SH-SY5Y (cell line): ENCODE measurements at regions not wholly inside any gene's neighbourhood (a gene's known extent, or its start where the extent isn't known, plus 50 kb on each side); places are given as distances from the start of the nearest gene placed in this dataset.

Experiments used
- GATA2 ChIP-seq: IDR thresholded peaks from 2 replicates; pipeline ENCODE4 v1.6.1; 2011; ENCODE audit warnings: mild to moderate bottlenecking, low read depth, low read length
- GATA3 ChIP-seq: IDR thresholded peaks from 2 replicates; pipeline ENCODE4 v1.6.1; 2011; ENCODE audit warnings: low read depth, mild to moderate bottlenecking, low read length, moderate library complexity

- TF ChIP-seq GATA3 = no peak
- no peak for TF ChIP-seq GATA2
Observed at GRCh38 chr5:109917154-109917546, 227.4 kb downstream of the MAN2A1 start.

GRCh38 chr5:109917966-109918365 lies 228.2 kb downstream of the MAN2A1 start:
- TF ChIP-seq GATA2 (no peak), GATA3 (no peak)

GRCh38 chr5:109920736-109921135 lies 231.0 kb downstream of the MAN2A1 start:
- TF ChIP-seq GATA3 = no peak
- no peak for TF ChIP-seq GATA2

- TF ChIP-seq GATA2 = no peak
- TF ChIP-seq GATA3 = no peak
Observed at GRCh38 chr5:109921735-109922380, 232.1 kb downstream of the MAN2A1 start.

DNA sequence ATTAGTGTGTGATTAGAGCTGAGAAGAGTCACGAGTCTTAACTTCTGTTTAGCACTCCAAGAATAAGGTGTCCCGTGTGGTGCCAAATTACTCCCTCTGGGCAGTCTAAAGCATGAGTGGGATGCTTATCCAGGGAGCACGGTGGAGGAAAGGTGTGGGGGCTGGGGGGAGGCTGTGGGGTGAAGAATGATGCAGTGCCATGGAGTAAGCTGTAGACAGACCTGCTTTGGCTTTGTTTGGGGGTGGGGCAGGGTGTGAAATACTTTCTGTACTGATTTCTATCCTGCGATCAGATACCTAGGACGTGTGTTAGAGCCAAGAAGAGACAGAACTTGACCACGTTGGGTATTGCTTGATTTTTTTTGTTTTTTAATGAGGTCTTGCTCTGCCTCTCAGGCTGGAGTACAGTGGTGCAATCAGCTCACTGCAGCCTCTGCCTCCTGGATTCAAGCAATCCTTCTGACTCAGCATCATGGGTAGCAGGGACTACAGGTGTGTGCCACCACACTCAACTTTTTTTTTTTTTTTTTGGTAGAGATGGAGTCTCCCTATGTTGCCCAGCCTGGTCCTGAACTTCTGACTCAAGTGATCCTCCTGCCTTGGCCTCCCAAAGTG lies 232.8 kb downstream of the MAN2A1 start:
- TF ChIP-seq GATA2 = no peak
- no peak for TF ChIP-seq GATA3

GRCh38 chr5:109923205-109923604 lies 233.5 kb downstream of the MAN2A1 start:
- TF ChIP-seq GATA2 (no peak), GATA3 (no peak)

DNA sequence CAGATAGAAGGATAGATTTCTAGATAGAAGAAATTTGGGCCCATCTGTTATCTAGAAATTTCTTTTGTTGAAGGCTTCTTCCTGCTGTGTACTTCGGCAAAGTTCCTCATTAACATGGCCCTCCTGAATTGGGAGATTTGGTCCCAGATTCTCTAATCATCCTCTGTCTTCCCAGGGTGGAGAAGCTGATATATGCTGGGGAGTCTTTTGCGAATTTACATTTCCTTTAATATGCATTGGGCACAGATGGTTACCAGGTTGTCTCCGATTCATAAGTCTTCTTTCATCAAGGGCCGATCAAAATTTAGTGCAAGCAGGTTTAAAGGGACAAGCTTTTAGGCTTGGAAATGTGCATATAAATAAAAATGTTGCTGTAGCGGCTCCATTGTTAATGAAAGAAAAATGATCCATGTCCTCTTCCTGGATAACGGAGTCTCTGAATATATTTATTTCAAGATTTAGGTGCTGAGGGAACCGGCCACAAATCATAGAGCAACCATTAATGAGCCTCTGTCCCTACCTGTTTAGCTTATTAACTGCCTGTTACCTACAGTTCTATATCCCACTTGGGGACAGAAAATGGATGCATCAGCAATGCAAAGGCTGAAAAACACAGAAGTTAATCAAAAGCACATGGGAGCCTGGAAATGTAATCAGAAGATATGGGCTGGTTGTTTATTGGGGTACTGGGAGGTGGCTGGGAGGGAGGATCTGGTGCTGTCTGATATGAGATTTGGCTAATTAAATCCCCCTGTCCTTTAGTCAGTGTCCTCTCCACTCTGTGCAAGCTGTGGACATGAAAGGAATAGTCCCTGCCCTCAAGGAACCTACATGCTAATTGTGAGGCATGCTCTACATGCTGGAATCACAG lies 234.7 kb downstream of the MAN2A1 start:
- peak; percentile 64 for TF ChIP-seq GATA2
- no peak for TF ChIP-seq GATA3

- TF ChIP-seq GATA2 = no peak
Observed at GRCh38 chr5:109927639-109928038, 237.9 kb downstream of the MAN2A1 start.

DNA sequence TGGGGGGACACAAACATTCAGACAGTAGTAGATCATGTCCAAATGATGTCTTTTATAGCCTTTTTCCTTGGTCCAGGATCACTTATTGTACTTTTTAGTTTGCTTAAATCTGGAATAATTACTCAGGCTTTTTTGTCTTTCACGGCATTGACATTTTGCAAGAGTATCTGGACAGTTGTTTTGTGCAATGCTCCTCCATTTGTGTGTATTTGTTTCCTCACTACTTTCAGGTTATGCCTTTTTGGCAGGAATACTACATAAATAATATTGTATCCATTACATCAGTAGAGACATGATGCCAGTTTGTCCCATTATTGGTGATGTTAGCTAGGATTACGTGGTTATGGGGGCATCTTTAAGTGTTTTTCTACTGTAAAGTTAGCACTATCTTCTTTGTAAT lies 238.3 kb downstream of the MAN2A1 start:
- TF ChIP-seq GATA3 (no peak), GATA2 (no peak)

GRCh38 chr5:109928811-109929210 lies 239.1 kb downstream of the MAN2A1 start:
- TF ChIP-seq GATA2 (no peak), GATA3 (no peak)

GRCh38 chr5:109929376-109929775 lies 239.6 kb downstream of the MAN2A1 start:
- TF ChIP-seq GATA2 = no peak
- TF ChIP-seq GATA3 = no peak

- TF ChIP-seq GATA2 (no peak), GATA3 (no peak)
Observed at GRCh38 chr5:109929911-109930310, 240.2 kb downstream of the MAN2A1 start.

DNA sequence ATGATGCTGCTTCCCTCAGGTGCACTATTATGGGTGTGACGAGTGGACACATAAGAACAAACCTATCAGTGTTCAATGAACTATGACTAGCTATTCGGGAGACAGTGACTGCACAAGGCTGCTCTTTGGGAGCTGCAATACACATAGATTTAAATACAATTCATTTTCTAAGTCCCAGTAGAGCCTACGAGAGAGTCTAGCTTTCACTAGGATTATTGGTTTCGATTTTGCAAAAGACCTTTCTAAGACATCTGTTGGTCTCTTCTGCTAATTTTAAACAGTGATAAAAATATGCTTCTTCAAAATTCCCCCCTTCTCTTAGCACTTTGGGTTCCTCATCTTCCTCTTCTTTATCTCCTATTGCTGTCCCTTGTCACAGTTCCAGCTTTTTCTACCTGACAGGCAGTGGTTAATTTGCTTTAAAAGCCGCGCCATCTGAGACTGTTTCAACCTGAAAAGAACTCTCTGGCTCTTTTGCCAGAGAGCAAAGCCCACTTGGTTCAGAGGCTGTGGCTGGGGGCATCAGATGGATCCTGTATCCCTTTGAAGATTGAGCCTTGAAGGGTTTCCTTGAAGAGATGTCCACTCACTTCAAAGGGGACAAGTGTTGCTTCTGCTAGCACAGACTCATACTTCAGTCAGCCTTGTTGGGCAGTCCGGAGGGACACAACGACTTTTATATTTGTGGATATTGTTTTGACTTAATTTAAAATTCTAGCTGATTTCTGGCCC lies 241.5 kb downstream of the MAN2A1 start:
- TF ChIP-seq GATA3 = no peak
- TF ChIP-seq GATA2 = no peak

GRCh38 chr5:109935833-109936490 lies 246.2 kb downstream of the MAN2A1 start:
- TF ChIP-seq GATA3 (no peak), GATA2 (no peak)

DNA sequence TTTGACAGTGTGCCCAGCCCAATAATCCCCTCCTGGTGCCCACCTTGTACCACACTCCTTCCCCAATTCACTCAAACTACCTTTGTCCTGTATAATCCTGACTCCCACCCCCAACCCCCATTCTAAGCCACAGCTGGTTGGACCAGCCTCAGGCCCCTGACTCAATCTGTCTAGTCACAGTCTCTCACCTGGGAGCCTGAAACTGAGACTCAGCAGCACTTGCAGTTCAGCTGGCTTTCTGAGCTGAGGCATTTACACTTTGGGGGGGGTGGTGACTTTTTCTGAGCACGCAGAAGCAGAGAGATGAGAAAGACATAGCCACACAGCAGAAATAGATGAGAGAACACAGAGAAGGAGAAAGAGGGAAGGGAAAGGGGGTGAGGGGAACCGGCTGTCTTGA lies 247.3 kb downstream of the MAN2A1 start:
- TF ChIP-seq GATA3 = no peak
- TF ChIP-seq GATA2 = no peak

- no peak for TF ChIP-seq GATA3
- no peak for TF ChIP-seq GATA2
Observed at GRCh38 chr5:109937951-109938350, 248.2 kb downstream of the MAN2A1 start.
